A549 (cell line): ENCODE measurements at regions not wholly inside any gene's neighbourhood (a gene's known extent, or its start where the extent isn't known, plus 50 kb on each side); places are given as distances from the start of the nearest gene placed in this dataset.

Experiments used
- ATAC-seq, 2 experiments: fragments of 200-7000 bp in 1 of 2; fragments of >200 bp in 1 of 2; cut with Nextera tagmentation in 1 of 2; cut with Tn5 transposase in 1 of 2; 3 replicates each; pipeline versions ENCODE4 v1.8.0 to v1.9.1; 2018 to 2020; ENCODE audit warnings: mild to moderate bottlenecking in 1 of 2, moderate library complexity in 1 of 2
- CTCF ChIA-PET: fragments of 300-600 bp; sonication (Branson Sonifier 250); formaldehyde crosslinking; extraction: SDS; loops from one replicate; lab custom pipeline; 2021; ENCODE audit warnings: antibody characterized with exemption, inconsistent platforms; lab: Yijun Ruan, JAX
- POLR2A ChIA-PET: fragments of 350-600 bp; formaldehyde crosslinking; extraction: SDS; loops from one replicate; lab custom pipeline; 2021; ENCODE audit warnings: antibody characterized with exemption, inconsistent platforms; lab: Yijun Ruan, JAX
- DNase-seq, 2 experiments: peaks; one replicate each; pipeline versions ENCODE4 v3.0.0 to v3.0.0-alpha.2; 2011 to 2016; ENCODE audit warnings: low read depth in 1 of 2, low spot score in 1 of 2
- FAIRE-seq: peaks from 2 replicates; lab custom pipeline; 2011; peaks lifted over from hg19 to GRCh38; lab: Jason Lieb, UNC
- H3K27ac ChIP-seq, 2 experiments: fragments of >200 bp; sonication (Bioruptor Twin); formaldehyde crosslinking; 3 replicates each; pipeline ENCODE4 v1.5.1; 2016 to 2017
- H3K4me1 ChIP-seq: fragments of >200 bp; sonication (Bioruptor Twin); formaldehyde crosslinking; 3 replicates; pipeline ENCODE4 v1.6.1; 2016
- H3K4me2 ChIP-seq: fragments of >200 bp; sonication (Bioruptor Twin); formaldehyde crosslinking; 3 replicates; pipeline ENCODE4 v1.6.1; 2016
- H3K4me3 ChIP-seq: fragments of >200 bp; sonication (Bioruptor Twin); formaldehyde crosslinking; 3 replicates; pipeline ENCODE4 v1.5.1; 2016
- H3K9me3 ChIP-seq: fragments of >200 bp; sonication (Bioruptor Twin); formaldehyde crosslinking; 3 replicates; pipeline ENCODE4 v1.6.1; 2016
- CHD2 ChIP-seq: fragments of 150-350 bp; IDR thresholded peaks from 2 replicates; pipeline ENCODE4 v1.6.1; 2014; ENCODE audit warnings: low read length; ENCODE audit not compliant: partially characterized antibody
- CHD4 ChIP-seq: fragments of 200-600 bp; sonication (generic); IDR thresholded peaks from 2 replicates; pipeline ENCODE4 v1.6.1; 2016; ENCODE audit warnings: antibody characterized with exemption, mild to moderate bottlenecking, borderline replicate concordance
- EHMT2 ChIP-seq: fragments of 200-600 bp; sonication (generic); IDR thresholded peaks from 2 replicates; pipeline ENCODE4 v1.6.1; 2016; ENCODE audit warnings: antibody characterized with exemption, low read depth, mild to moderate bottlenecking, moderate library complexity
- EP300 ChIP-seq, 2 experiments: fragments of >200 bp; sonication (Bioruptor Twin); formaldehyde crosslinking; IDR thresholded peaks; 2 replicates in 1 of 2; 3 replicates in 1 of 2; pipeline ENCODE4 v1.6.1; 2016 to 2017
- ESRRA ChIP-seq: fragments of 150-350 bp; IDR thresholded peaks from 2 replicates; pipeline ENCODE4 v1.6.1; 2014; ENCODE audit warnings: mild to moderate bottlenecking, low read length, borderline replicate concordance
- FOSB ChIP-seq: fragments of 250-450 bp; sonication (Bioruptor Pico); IDR thresholded peaks from 2 replicates; pipeline ENCODE4 v1.5.0; 2020; ENCODE audit warnings: mild to moderate bottlenecking, moderate library complexity
- HES2 ChIP-seq: fragments of >200 bp; sonication (Bioruptor Twin); formaldehyde crosslinking; IDR thresholded peaks from 2 replicates; pipeline ENCODE4 v1.6.1; 2016
- HOXB13 ChIP-seq: fragments of 250-450 bp; sonication (Bioruptor Pico); IDR thresholded peaks from 2 replicates; pipeline ENCODE4 v1.5.0; 2020; ENCODE audit warnings: low read depth, mild to moderate bottlenecking, moderate library complexity
- JUN ChIP-seq, 2 experiments: fragments of >200 bp; sonication (Bioruptor Twin); formaldehyde crosslinking; IDR thresholded peaks; 2 replicates in 1 of 2; 3 replicates in 1 of 2; pipeline ENCODE4 v1.6.1; 2016 to 2017
- JUNB ChIP-seq: fragments of >200 bp; sonication (Bioruptor Twin); formaldehyde crosslinking; IDR thresholded peaks from 2 replicates; pipeline ENCODE4 v1.6.1; 2016
- MAZ ChIP-seq: fragments of 150-350 bp; IDR thresholded peaks from 2 replicates; pipeline ENCODE4 v1.6.1; 2014; ENCODE audit warnings: antibody characterized with exemption, low read depth, low read length, borderline replicate concordance
- NPAS2 ChIP-seq: fragments of 250-450 bp; sonication (Bioruptor Pico); IDR thresholded peaks from 2 replicates; pipeline ENCODE4 v1.8.0; 2022; ENCODE audit warnings: mild to moderate bottlenecking, moderate library complexity, borderline replicate concordance
- NR3C1 ChIP-seq: fragments of >200 bp; sonication (Bioruptor Twin); formaldehyde crosslinking; IDR thresholded peaks from 3 replicates; pipeline ENCODE4 v1.6.1; 2017
- POLR2AphosphoS2 ChIP-seq: conservative IDR thresholded peaks from 2 replicates; pipeline ENCODE4 v1.6.1; 2012; ENCODE audit warnings: low read length, improper control_type of control experiment, inconsistent platforms
- RARB ChIP-seq: fragments of 250-450 bp; sonication (Bioruptor Pico); IDR thresholded peaks from 2 replicates; pipeline ENCODE4 v1.8.0; 2021; ENCODE audit warnings: mild to moderate bottlenecking, moderate library complexity
- REST ChIP-seq: fragments of 200-600 bp; sonication (generic); IDR thresholded peaks from 2 replicates; pipeline ENCODE4 v1.6.1; 2016; ENCODE audit warnings: antibody characterized with exemption, mild to moderate bottlenecking, moderate library complexity
- SMC3 ChIP-seq: fragments of >200 bp; sonication (Bioruptor Twin); formaldehyde crosslinking; IDR thresholded peaks from 3 replicates; pipeline ENCODE4 v1.6.1; 2018; ENCODE audit warnings: inconsistent platforms
- SREBF2 ChIP-seq: fragments of 450-650 bp; IDR thresholded peaks from 2 replicates; pipeline ENCODE4 v1.6.1; 2014; ENCODE audit warnings: mild to moderate bottlenecking, moderate library complexity
- TP53 ChIP-seq: fragments of 250-450 bp; sonication (Bioruptor Pico); IDR thresholded peaks from 2 replicates; pipeline ENCODE4 v1.5.0; 2021; ENCODE audit warnings: mild to moderate bottlenecking, moderate library complexity
- WGBS: methylation state at CpG from one replicate; pipeline ENCODE4 v1.1.6; 2017; ENCODE audit errors: missing lambda C conversion rate; 5-methylcytosine and 5-hydroxymethylcytosine counted together
- TF ChIP-seq, protein P1 (sequence below): fragments of >200 bp; sonication (Bioruptor Twin); formaldehyde crosslinking; IDR thresholded peaks from 3 replicates; pipeline ENCODE4 v1.6.1; 2016
- TF ChIP-seq, protein P2 (sequence below): IDR thresholded peaks from 2 replicates; pipeline ENCODE4 v1.6.1; 2012
- TF ChIP-seq, protein P3 (sequence below): fragments of >200 bp; sonication (Bioruptor Twin); formaldehyde crosslinking; IDR thresholded peaks from 3 replicates; pipeline ENCODE4 v1.5.1; 2016

GRCh38 chr16:79869304-79870015, 268.9 kb upstream of the MAF start:
- FAIRE-seq = no peak
- ATAC-seq = no peak
- WGBS = 55% methylated on average over 4 of the region's 4 CpGs

GRCh38 chr16:79868841-79869240, 268.3 kb upstream of the MAF start:
- no peak for FAIRE-seq
- 79% methylated on average over 2 of the region's 2 CpGs for WGBS
- H3K4me3 ChIP-seq = no peak overlapping the region
- ATAC-seq = no peak
- ChIA-PET POLR2A (no interaction called here), CTCF (no interaction called here)
- no peak overlapping the region for H3K27ac ChIP-seq
- H3K4me1 ChIP-seq = no peaks in the 10 kb centered on the region
- no peak overlapping the region for H3K4me2 ChIP-seq
- no peaks in the 10 kb centered on the region for H3K9me3 ChIP-seq
- no peak for DNase-seq
- TF ChIP-seq, protein P1, sequence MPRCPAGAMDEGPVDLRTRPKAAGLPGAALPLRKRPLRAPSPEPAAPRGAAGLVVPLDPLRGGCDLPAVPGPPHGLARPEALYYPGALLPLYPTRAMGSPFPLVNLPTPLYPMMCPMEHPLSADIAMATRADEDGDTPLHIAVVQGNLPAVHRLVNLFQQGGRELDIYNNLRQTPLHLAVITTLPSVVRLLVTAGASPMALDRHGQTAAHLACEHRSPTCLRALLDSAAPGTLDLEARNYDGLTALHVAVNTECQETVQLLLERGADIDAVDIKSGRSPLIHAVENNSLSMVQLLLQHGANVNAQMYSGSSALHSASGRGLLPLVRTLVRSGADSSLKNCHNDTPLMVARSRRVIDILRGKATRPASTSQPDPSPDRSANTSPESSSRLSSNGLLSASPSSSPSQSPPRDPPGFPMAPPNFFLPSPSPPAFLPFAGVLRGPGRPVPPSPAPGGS = no peak
- TF ChIP-seq, protein P2, sequence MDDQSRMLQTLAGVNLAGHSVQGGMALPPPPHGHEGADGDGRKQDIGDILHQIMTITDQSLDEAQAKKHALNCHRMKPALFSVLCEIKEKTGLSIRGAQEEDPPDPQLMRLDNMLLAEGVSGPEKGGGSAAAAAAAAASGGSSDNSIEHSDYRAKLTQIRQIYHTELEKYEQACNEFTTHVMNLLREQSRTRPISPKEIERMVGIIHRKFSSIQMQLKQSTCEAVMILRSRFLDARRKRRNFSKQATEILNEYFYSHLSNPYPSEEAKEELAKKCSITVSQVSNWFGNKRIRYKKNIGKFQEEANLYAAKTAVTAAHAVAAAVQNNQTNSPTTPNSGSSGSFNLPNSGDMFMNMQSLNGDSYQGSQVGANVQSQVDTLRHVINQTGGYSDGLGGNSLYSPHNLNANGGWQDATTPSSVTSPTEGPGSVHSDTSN = no peak
- TF ChIP-seq REST (no peak), NPAS2 (CRISPR knock-in tag) (no peak), SMC3 (no peak), HES2 (no peak), ESRRA (no peak), POLR2AphosphoS2 (no peak), MAZ (no peak), NR3C1 (no peak), EHMT2 (no peak), TP53 (CRISPR knock-in tag) (no peak), HOXB13 (CRISPR knock-in tag) (no peak), RARB (CRISPR knock-in tag) (no peak), CHD4 (no peak), SREBF2 (no peak)
- TF ChIP-seq, protein P3, sequence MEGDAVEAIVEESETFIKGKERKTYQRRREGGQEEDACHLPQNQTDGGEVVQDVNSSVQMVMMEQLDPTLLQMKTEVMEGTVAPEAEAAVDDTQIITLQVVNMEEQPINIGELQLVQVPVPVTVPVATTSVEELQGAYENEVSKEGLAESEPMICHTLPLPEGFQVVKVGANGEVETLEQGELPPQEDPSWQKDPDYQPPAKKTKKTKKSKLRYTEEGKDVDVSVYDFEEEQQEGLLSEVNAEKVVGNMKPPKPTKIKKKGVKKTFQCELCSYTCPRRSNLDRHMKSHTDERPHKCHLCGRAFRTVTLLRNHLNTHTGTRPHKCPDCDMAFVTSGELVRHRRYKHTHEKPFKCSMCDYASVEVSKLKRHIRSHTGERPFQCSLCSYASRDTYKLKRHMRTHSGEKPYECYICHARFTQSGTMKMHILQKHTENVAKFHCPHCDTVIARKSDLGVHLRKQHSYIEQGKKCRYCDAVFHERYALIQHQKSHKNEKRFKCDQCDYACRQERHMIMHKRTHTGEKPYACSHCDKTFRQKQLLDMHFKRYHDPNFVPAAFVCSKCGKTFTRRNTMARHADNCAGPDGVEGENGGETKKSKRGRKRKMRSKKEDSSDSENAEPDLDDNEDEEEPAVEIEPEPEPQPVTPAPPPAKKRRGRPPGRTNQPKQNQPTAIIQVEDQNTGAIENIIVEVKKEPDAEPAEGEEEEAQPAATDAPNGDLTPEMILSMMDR = no peak

More at GRCh38 chr16:79869304-79870015, 268.9 kb upstream of the MAF start:
- Histone ChIP-seq H3K4me1 (no peaks in the 10 kb centered on the region), H3K4me2 (no peak overlapping the region), H3K27ac (no peak overlapping the region)
- TF ChIP-seq FOSB (CRISPR knock-in tag) (no peak), JUNB (no peak), JUN (IDR thresholded peaks at IDR 0.05) (no peak), CHD2 (no peak), EP300 (IDR thresholded peaks at IDR 0.05) (no peak)
- TF ChIP-seq, protein P2 = no peak
- TF ChIP-seq, all 56 proteins: peak for 0
- ChIA-PET POLR2A (no interaction called here), CTCF (interaction anchor here (1.0 kb wide), 1 partner anchor 444 kb away, joined by 4 read pairs; no protein-coding TSS in a partner anchor)
- Histone ChIP-seq H3K9me3 (no peaks in the 10 kb centered on the region), H3K4me3 (no peak overlapping the region)
- DNase-seq = no peak
